Endodermal cell (in vitro differentiated cells): ENCODE measurements at regions not wholly inside any gene's neighbourhood (a gene's known extent, or its start where the extent isn't known, plus 50 kb on each side); places are given as distances from the start of the nearest gene placed in this dataset.

Experiments used
- DNase-seq: peaks from one replicate; pipeline ENCODE4 v3.0.0-alpha.2; 2017
- H3K27ac ChIP-seq: 2 replicates; pipeline ENCODE4 v1.5.1; 2013; ENCODE audit warnings: mild to moderate bottlenecking, low read depth, low read length, moderate library complexity
- H3K27me3 ChIP-seq: 2 replicates; pipeline ENCODE4 v1.6.1; 2013; ENCODE audit warnings: mild to moderate bottlenecking, low read length, moderate library complexity; ENCODE audit not compliant: insufficient read depth, control insufficient read depth, poor library complexity, severe bottlenecking
- H3K36me3 ChIP-seq: 2 replicates; pipeline ENCODE4 v1.7.0; 2013; ENCODE audit warnings: mild to moderate bottlenecking, low read length, moderate library complexity; ENCODE audit not compliant: control insufficient read depth, insufficient read depth
- H3K4me1 ChIP-seq: one replicate; pipeline ENCODE4 v1.7.0; 2013; ENCODE audit warnings: low read length; ENCODE audit not compliant: control insufficient read depth, insufficient read depth
- H3K4me3 ChIP-seq: 2 replicates; pipeline ENCODE4 v1.5.1; 2013; ENCODE audit warnings: mild to moderate bottlenecking, low read length, moderate library complexity
- H3K9ac ChIP-seq: 2 replicates; pipeline ENCODE4 v1.6.1; 2013; ENCODE audit warnings: mild to moderate bottlenecking, low read length, moderate library complexity; ENCODE audit not compliant: poor library complexity, severe bottlenecking; ENCODE audit errors: extremely low read depth
- H3K9me3 ChIP-seq: 2 replicates; pipeline ENCODE4 v1.6.1; 2013; ENCODE audit warnings: mild to moderate bottlenecking, low read length, moderate library complexity; ENCODE audit not compliant: control insufficient read depth
- H3K27ac Mint-ChIP-seq: 2 replicates; pipeline ENCODE4 v1.8.0; 2020; ENCODE audit warnings: mixed read lengths
- H3K27me3 Mint-ChIP-seq: 2 replicates; pipeline ENCODE4 v1.8.0; 2021; ENCODE audit warnings: mild to moderate bottlenecking, mixed read lengths; ENCODE audit not compliant: insufficient read depth
- H3K36me3 Mint-ChIP-seq: 2 replicates; pipeline ENCODE4 v1.8.0; 2020; ENCODE audit warnings: low read depth, mixed read lengths
- H3K4me1 Mint-ChIP-seq: 2 replicates; pipeline ENCODE4 v1.8.0; 2020; ENCODE audit warnings: mixed read lengths
- H3K4me3 Mint-ChIP-seq: 2 replicates; pipeline ENCODE4 v1.8.0; 2020; ENCODE audit warnings: mild to moderate bottlenecking, moderate library complexity, mixed read lengths
- H3K9me3 Mint-ChIP-seq: 2 replicates; pipeline ENCODE4 v1.8.0; 2020; ENCODE audit warnings: mild to moderate bottlenecking, mixed read lengths
- CTCF ChIP-seq: fragments of 200-600 bp; sonication (generic); conservative IDR thresholded peaks from 2 replicates; pipeline ENCODE4 v1.5.0; 2021; ENCODE audit warnings: antibody characterized with exemption, mild to moderate bottlenecking
- WGBS, 2 experiments: methylation state at CpG; one replicate each; pipeline versions ENCODE4 v1.1.5 to v1.1.7; 2013; ENCODE audit warnings: missing lambda C conversion rate in 2 of 2, mixed read lengths in 1 of 2; ENCODE audit not compliant: insufficient coverage in 1 of 2, insufficient read length in 1 of 2; 5-methylcytosine and 5-hydroxymethylcytosine counted together

GRCh38 chr4:128608006-128608405 is 201.5 kb upstream of the JADE1 start:
- peaks cover 5% of the 10 kb centered on the region for H3K9me3 Mint-ChIP-seq
- no peak for DNase-seq
- TF ChIP-seq CTCF, result peak; percentile 61
- WGBS, 2 experiments, result 80 to 100% methylated on average over 1 of the region's 1 CpG
- Histone ChIP-seq H3K36me3 (no peaks in the 10 kb centered on the region), H3K4me1 (no peaks in the 10 kb centered on the region), H3K9ac (no peak overlapping the region), H3K9me3 (no peaks in the 10 kb centered on the region), H3K27me3 (no peaks in the 10 kb centered on the region), H3K27ac (no peak overlapping the region), H3K4me3 (no peak overlapping the region)
- H3K4me1 Mint-ChIP-seq, result peaks cover 11% of the 10 kb centered on the region
- no peaks in the 10 kb centered on the region for H3K36me3 Mint-ChIP-seq
- H3K27me3 Mint-ChIP-seq, result no peaks in the 10 kb centered on the region
- no peak overlapping the region for H3K27ac Mint-ChIP-seq
- H3K4me3 Mint-ChIP-seq, result no peak overlapping the region

- Mint-ChIP-seq H3K4me1 (peaks cover 20% of the 10 kb centered on the region), H3K4me3 (no peak overlapping the region), H3K27me3 (no peaks in the 10 kb centered on the region), H3K27ac (no peak overlapping the region), H3K36me3 (no peaks in the 10 kb centered on the region), H3K9me3 (peaks cover 5% of the 10 kb centered on the region)
- no peaks in the 10 kb centered on the region for H3K36me3 ChIP-seq
- H3K4me1 ChIP-seq, result peaks cover 11% of the 10 kb centered on the region
- no peak overlapping the region for H3K27ac ChIP-seq
- no peak overlapping the region for H3K4me3 ChIP-seq
- no peak for DNase-seq
- H3K9me3 ChIP-seq, result no peaks in the 10 kb centered on the region
- TF ChIP-seq CTCF, result no peak
- H3K9ac ChIP-seq, result no peak overlapping the region
- WGBS, 2 experiments, result 93% methylated on average over 1 of the region's 1 CpG; no CpG with 5 or more reads in 1 of the 2 experiments
- no peaks in the 10 kb centered on the region for H3K27me3 ChIP-seq
These were observed 203.3 kb upstream of the JADE1 start for GRCh38 chr4:128606173-128606572.

GRCh38 chr4:128604840-128605239 is 204.7 kb upstream of the JADE1 start:
- no peaks in the 10 kb centered on the region for H3K36me3 ChIP-seq

More at GRCh38 chr4:128604840-128605239, 204.7 kb upstream of the JADE1 start:
- peaks cover 32% of the 10 kb centered on the region for H3K4me1 Mint-ChIP-seq
- Histone ChIP-seq H3K27ac (no peak overlapping the region), H3K27me3 (no peaks in the 10 kb centered on the region), H3K9ac (no peak overlapping the region), H3K4me1 (peaks cover 20% of the 10 kb centered on the region), H3K4me3 (no peak overlapping the region), H3K9me3 (no peaks in the 10 kb centered on the region)
- WGBS, 2 experiments, result 89% methylated on average over 2 of the region's 2 CpGs; no CpG with 5 or more reads in 1 of the 2 experiments
- H3K36me3 Mint-ChIP-seq, result no peaks in the 10 kb centered on the region
- H3K27ac Mint-ChIP-seq, result no peak overlapping the region
- no peak for TF ChIP-seq CTCF
- no peak overlapping the region for H3K4me3 Mint-ChIP-seq
- no peak for DNase-seq
- peaks cover 5% of the 10 kb centered on the region for H3K9me3 Mint-ChIP-seq
- H3K27me3 Mint-ChIP-seq, result no peaks in the 10 kb centered on the region
